Ovary (tissue), 7 donors: ENCODE measurements at regions not wholly inside any gene's neighbourhood (a gene's known extent, or its start where the extent isn't known, plus 50 kb on each side); places are given as distances from the start of the nearest gene placed in this dataset.
"Not testable (repeated sequence)": the region's sequence is repeated elsewhere in the genome, so short reads cannot be mapped to it uniquely, and the experiment has no call there.

ENCODE experiments used
- DNase-seq, 5 donors: peaks; one replicate each; pipeline ENCODE4 v3.0.0-alpha.2; 2019 to 2020
- H3K27ac ChIP-seq, 2 donors: fragments of 200-600 bp; one replicate each; pipeline versions ENCODE4 v1.5.1 to v1.8.0; 2019 to 2022
- H3K27me3 ChIP-seq: fragments of 200-600 bp; one replicate; pipeline ENCODE4 v1.8.0; 2022
- H3K36me3 ChIP-seq: fragments of 200-600 bp; sonication (generic); one replicate; pipeline ENCODE4 v1.5.1; 2019
- H3K4me1 ChIP-seq: one replicate; pipeline ENCODE4 v1.8.1; 2013; ENCODE audit warnings: mild to moderate bottlenecking, moderate library complexity; ENCODE audit not compliant: insufficient read depth
- H3K4me3 ChIP-seq: fragments of 200-600 bp; sonication (generic); one replicate; pipeline ENCODE4 v1.5.1; 2017
- H3K9me3 ChIP-seq, 2 donors: fragments of 200-600 bp in 1 of 2; sonication (generic) in 1 of 2; one replicate each; pipeline versions ENCODE4 v1.5.1 to v1.8.1; 2013 to 2019; ENCODE audit warnings: mild to moderate bottlenecking in 1 of 2, moderate library complexity in 1 of 2
- CTCF ChIP-seq, 3 donors: fragments of 450-650 bp in 2 of 3; fragments of 200-600 bp in 1 of 3; IDR thresholded peaks; one replicate each; pipeline versions ENCODE4 v1.5.1 to v1.8.0; 2016 to 2022; ENCODE audit warnings: antibody characterized with exemption in 3 of 3, mild to moderate bottlenecking in 1 of 3
- EP300 ChIP-seq: sonication (generic); formaldehyde crosslinking; IDR thresholded peaks from one replicate; pipeline ENCODE4 v1.6.1; 2017; ENCODE audit warnings: antibody characterized with exemption
- POLR2A ChIP-seq: fragments of 450-650 bp; IDR thresholded peaks from one replicate; pipeline ENCODE4 v1.6.1; 2017; ENCODE audit warnings: antibody characterized with exemption, mild to moderate bottlenecking, moderate library complexity
- WGBS, 3 donors: extraction: QIAGEN DNeasy Blood & Tissue Kit in 1 of 3; methylation state at CpG; one replicate each; pipeline versions ENCODE4 v1.1.5 to v1.1.7; 2013 to 2017; 5-methylcytosine and 5-hydroxymethylcytosine counted together
- intact Hi-C, 4 donors: fragments of 100-400 bp; cut with DNase I; formaldehyde crosslinking; loops; one replicate each; pipeline versions ENCODE4 v1.11.0 to v1.15.1; 2022 to 2023
- donor health status: DM: no; HTN: no; CAD: no; lungs with moderate emphysema.
- donor health status: DM: no; HTN: no; CAD: no.
- donor health status: Bipolar disorder and iron deficiency.
- donor health status: DM: no; HTN: no; CAD: no.
- donor health status: DM: yes; HTN: yes; CAD: no.

GRCh38 chr9:110095161-110095595, 112.8 kb downstream of the C9orf152 start:
- Histone ChIP-seq H3K36me3 (no peaks in the 10 kb centered on the region), H3K4me1 (peaks cover 8% of the 10 kb centered on the region), H3K27ac (peak overlapping the region in 1 of 2 donors; percentile 12), H3K9me3 (no peaks in the 10 kb centered on the region), H3K4me3 (no peak overlapping the region), H3K27me3 (no peaks in the 10 kb centered on the region)
- TF ChIP-seq CTCF (IDR thresholded peaks at IDR 0.05), result no peak
- no peak for TF ChIP-seq POLR2A
- TF ChIP-seq EP300, result no peak
- no peak for DNase-seq
- 29 to 51% (median 39%) methylated on average over 2 of the region's 2 CpGs for WGBS, 3 donors
- intact Hi-C loops, result no loop called here

- Histone ChIP-seq H3K36me3 (no peaks in the 10 kb centered on the region), H3K9me3 (no peaks in the 10 kb centered on the region), H3K4me3 (no peak overlapping the region), H3K27ac (no peak overlapping the region), H3K27me3 (no peaks in the 10 kb centered on the region), H3K4me1 (peaks cover 10% of the 10 kb centered on the region)
- no peak for DNase-seq
- intact Hi-C loops, result no loop called here
- TF ChIP-seq CTCF (IDR thresholded peaks at IDR 0.05), result no peak
- TF ChIP-seq POLR2A, result no peak
- TF ChIP-seq EP300, result no peak
- 91 to 97% (median 95%) methylated on average over 2 of the region's 2 CpGs for WGBS, 3 donors
Observed at GRCh38 chr9:110095776-110096175, 112.2 kb downstream of the C9orf152 start.

GRCh38 chr9:110096674-110097073, 111.3 kb downstream of the C9orf152 start:
- not testable (repeated sequence) for H3K4me3 ChIP-seq

GRCh38 chr9:110099236-110100095, 108.5 kb downstream of the C9orf152 start:
- Histone ChIP-seq H3K27me3 (no peaks in the 10 kb centered on the region), H3K4me1 (peaks cover 12% of the 10 kb centered on the region), H3K36me3 (no peaks in the 10 kb centered on the region), H3K9me3 (no peaks in the 10 kb centered on the region), H3K27ac (no peak overlapping the region), H3K4me3 (no peak overlapping the region)
- WGBS, 3 donors, result 44 to 63% (median 52%) methylated on average over 5 of the region's 5 CpGs
- TF ChIP-seq EP300 (no peak), POLR2A (no peak), CTCF (IDR thresholded peaks at IDR 0.05) (no peak)
- intact Hi-C loops, result no loop called here
- no peak for DNase-seq

More at GRCh38 chr9:110096674-110097073, 111.3 kb downstream of the C9orf152 start:
- H3K27ac ChIP-seq, H3K4me1 ChIP-seq, DNase-seq, H3K9me3 ChIP-seq, H3K27me3 ChIP-seq, H3K36me3 ChIP-seq, intact Hi-C loops: not testable (repeated sequence)
- 92 to 93% (median 92%) methylated on average over 3 of the region's 3 CpGs for WGBS, 3 donors

GRCh38 chr9:110101531-110102161, 106.3 kb downstream of the C9orf152 start:
- intact Hi-C loops, result no loop called here
- H3K27me3 ChIP-seq, result no peaks in the 10 kb centered on the region
- H3K4me3 ChIP-seq, result no peak overlapping the region
- no peak for TF ChIP-seq POLR2A
- TF ChIP-seq CTCF (IDR thresholded peaks at IDR 0.05), result no peak
- TF ChIP-seq EP300, result no peak
- peaks cover 13% of the 10 kb centered on the region for H3K4me1 ChIP-seq
- no peaks in the 10 kb centered on the region for H3K36me3 ChIP-seq
- no peak overlapping the region for H3K27ac ChIP-seq
- H3K9me3 ChIP-seq, result no peaks in the 10 kb centered on the region
- 58 to 72% (median 69%) methylated on average over 8 of the region's 8 CpGs for WGBS, 3 donors
- DNase-seq, result no peak
